COR-L47 (cell line): ENCODE measurements at regions not wholly inside any gene's neighbourhood (a gene's known extent, or its start where the extent isn't known, plus 50 kb on each side); places are given as distances from the start of the nearest gene placed in this dataset.
"Not testable (repeated sequence)": the region's sequence is repeated elsewhere in the genome, so short reads cannot be mapped to it uniquely, and the experiment has no call there.

Source experiments
- DNase-seq: peaks from one replicate; lab custom pipeline; 2025; lab: John Stamatoyannopoulos, UW

- no peak for DNase-seq
These were observed 356.8 kb downstream of the RRAGC start for GRCh38 chr1:38502758-38503157.

GRCh38 chr1:38500891-38501290 lies 358.7 kb downstream of the RRAGC start:
- DNase-seq: no peak

- no peak for DNase-seq
These were observed 359.2 kb downstream of the RRAGC start for GRCh38 chr1:38500352-38500751.

GRCh38 chr1:38498686-38499085 lies 360.9 kb downstream of the RRAGC start:
- no peak for DNase-seq

GRCh38 chr1:38497921-38498656 lies 361.5 kb downstream of the RRAGC start:
- no peak for DNase-seq

- DNase-seq: not testable (repeated sequence)
These were observed 366.3 kb downstream of the RRAGC start for GRCh38 chr1:38493306-38493705.

GRCh38 chr1:38489844-38490270 lies 369.7 kb downstream of the RRAGC start:
- peak; percentile 19 for DNase-seq

GRCh38 chr1:38488162-38488898 lies 371.2 kb downstream of the RRAGC start:
- DNase-seq: no peak

GRCh38 chr1:38487396-38487795 lies 372.2 kb downstream of the RRAGC start:
- DNase-seq: no peak

- no peak for DNase-seq
These were observed 373.5 kb downstream of the RRAGC start for GRCh38 chr1:38486085-38486484.

GRCh38 chr1:38481871-38482826 lies 377.4 kb downstream of the RRAGC start:
- DNase-seq: no peak

GRCh38 chr1:38479662-38480061 lies 379.9 kb downstream of the RRAGC start:
- DNase-seq: not testable (repeated sequence)

- DNase-seq: no peak
These were observed 381.8 kb downstream of the RRAGC start for GRCh38 chr1:38477811-38478210.

GRCh38 chr1:38476850-38477178 lies 382.8 kb downstream of the RRAGC start:
- no peak for DNase-seq

GRCh38 chr1:38476111-38476849 lies 383.3 kb downstream of the RRAGC start:
- DNase-seq: no peak

- no peak for DNase-seq
These were observed 384.0 kb downstream of the RRAGC start for GRCh38 chr1:38475624-38476005.

GRCh38 chr1:38474738-38475623 lies 384.6 kb downstream of the RRAGC start:
- DNase-seq: no peak

GRCh38 chr1:38466487-38466886 lies 393.1 kb downstream of the RRAGC start:
- DNase-seq: no peak

- no peak for DNase-seq
These were observed 394.1 kb downstream of the RRAGC start for GRCh38 chr1:38465460-38465859.

GRCh38 chr1:38464071-38464661 lies 395.4 kb downstream of the RRAGC start:
- DNase-seq: no peak
